ENCODE measurements at regions not wholly inside any gene's neighbourhood (a gene's known extent, or its start where the extent isn't known, plus 50 kb on each side); places are given as distances from the start of the nearest gene placed in this dataset.

GRCh38 chr10:85379338-85379737 is 987.3 kb downstream of the GRID1 start:
- Mint-ChIP-seq H3K9me3 (ENCODE audit: low read depth, unreplicated experiment) (peaks cover 9% of the 10 kb centered on the region), H3K36me3 (ENCODE audit: insufficient read depth, unreplicated experiment) (no peaks in the 10 kb centered on the region), H3K27me3 (ENCODE audit: unreplicated experiment) (peaks cover 13% of the 10 kb centered on the region), H3K4me1 (ENCODE audit: low read depth, unreplicated experiment) (no peaks in the 10 kb centered on the region), H3K4me3 (ENCODE audit: low read depth, unreplicated experiment) (no peak overlapping the region), H3K27ac (ENCODE audit: unreplicated experiment) (no peak overlapping the region)
- TF ChIP-seq CTCF (IDR thresholded peaks at IDR 0.05; ENCODE audit: unreplicated experiment) = no peak
- BruUV-seq (replicated peaks) = no TSS peak
- CTCF ChIA-PET = no interaction called here
- intact Hi-C loops (cut with micrococcal nuclease; ENCODE audit: unreplicated experiment) = no loop called here
- no peak for DNase-seq

- no peaks in the 10 kb centered on the region for H3K4me1 Mint-ChIP-seq (ENCODE audit: low read depth, unreplicated experiment)
- no peak overlapping the region for H3K27ac Mint-ChIP-seq (ENCODE audit: unreplicated experiment)
- BruUV-seq (replicated peaks) = no TSS peak
- no peak overlapping the region for H3K4me3 Mint-ChIP-seq (ENCODE audit: low read depth, unreplicated experiment)
- H3K9me3 Mint-ChIP-seq (ENCODE audit: low read depth, unreplicated experiment) = peaks cover 7% of the 10 kb centered on the region
- H3K36me3 Mint-ChIP-seq (ENCODE audit: insufficient read depth, unreplicated experiment) = peaks cover 2% of the 10 kb centered on the region
- H3K27me3 Mint-ChIP-seq (ENCODE audit: unreplicated experiment) = peaks cover 9% of the 10 kb centered on the region
- CTCF ChIA-PET = no interaction called here
- no peak for TF ChIP-seq CTCF (IDR thresholded peaks at IDR 0.05; ENCODE audit: unreplicated experiment)
- intact Hi-C loops (cut with micrococcal nuclease; ENCODE audit: unreplicated experiment) = no loop called here
- DNase-seq = no peak
Measured at GRCh38 chr10:85400981-85401695, 965.5 kb downstream of the GRID1 start.

- intact Hi-C loops (cut with micrococcal nuclease; ENCODE audit: unreplicated experiment) = no loop called here
Measured at GRCh38 chr10:85402541-85402940, 964.1 kb downstream of the GRID1 start.

GRCh38 chr10:85407088-85407487 is 959.5 kb downstream of the GRID1 start:
- no peak for TF ChIP-seq CTCF (IDR thresholded peaks at IDR 0.05; ENCODE audit: unreplicated experiment)
- CTCF ChIA-PET = no interaction called here
- peaks cover 7% of the 10 kb centered on the region for H3K9me3 Mint-ChIP-seq (ENCODE audit: low read depth, unreplicated experiment)
- no peak overlapping the region for H3K4me3 Mint-ChIP-seq (ENCODE audit: low read depth, unreplicated experiment)
- no peak for DNase-seq
- BruUV-seq (replicated peaks) = no TSS peak
- H3K36me3 Mint-ChIP-seq (ENCODE audit: insufficient read depth, unreplicated experiment) = no peaks in the 10 kb centered on the region
- H3K27ac Mint-ChIP-seq (ENCODE audit: unreplicated experiment) = no peak overlapping the region
- H3K4me1 Mint-ChIP-seq (ENCODE audit: low read depth, unreplicated experiment) = no peaks in the 10 kb centered on the region
- peaks cover 8% of the 10 kb centered on the region for H3K27me3 Mint-ChIP-seq (ENCODE audit: unreplicated experiment)
- intact Hi-C loops (cut with micrococcal nuclease; ENCODE audit: unreplicated experiment) = no loop called here

More at GRCh38 chr10:85402541-85402940, 964.1 kb downstream of the GRID1 start:
- no peak for DNase-seq
- no TSS peak for BruUV-seq (replicated peaks)
- H3K4me3 Mint-ChIP-seq (ENCODE audit: low read depth, unreplicated experiment) = no peak overlapping the region
- no peak overlapping the region for H3K27ac Mint-ChIP-seq (ENCODE audit: unreplicated experiment)
- CTCF ChIA-PET = no interaction called here
- H3K27me3 Mint-ChIP-seq (ENCODE audit: unreplicated experiment) = peaks cover 9% of the 10 kb centered on the region
- H3K4me1 Mint-ChIP-seq (ENCODE audit: low read depth, unreplicated experiment) = no peaks in the 10 kb centered on the region
- peaks cover 7% of the 10 kb centered on the region for H3K9me3 Mint-ChIP-seq (ENCODE audit: low read depth, unreplicated experiment)
- no peak for TF ChIP-seq CTCF (IDR thresholded peaks at IDR 0.05; ENCODE audit: unreplicated experiment)
- no peaks in the 10 kb centered on the region for H3K36me3 Mint-ChIP-seq (ENCODE audit: insufficient read depth, unreplicated experiment)
